RWPE2 (cell line): ENCODE measurements at regions not wholly inside any gene's neighbourhood (a gene's known extent, or its start where the extent isn't known, plus 50 kb on each side); places are given as distances from the start of the nearest gene placed in this dataset.

Experiments
- ATAC-seq: fragments of 200-7000 bp; cut with Tn5 transposase; 3 replicates; pipeline ENCODE4 v1.9.1; 2021; ENCODE audit warnings: low read depth
- DNase-seq: peaks from one replicate; pipeline ENCODE4 v3.0.0-alpha.2; 2020; ENCODE audit warnings: low spot score
- H3K27ac ChIP-seq: fragments of 450-650 bp; 2 replicates; pipeline ENCODE4 v1.5.1; 2017; ENCODE audit warnings: mild to moderate bottlenecking; ENCODE audit not compliant: poor library complexity, severe bottlenecking
- H3K27me3 ChIP-seq: fragments of 250-450 bp; sonication (Bioruptor Pico); 2 replicates; pipeline ENCODE4 v1.5.1; 2021; ENCODE audit warnings: mild to moderate bottlenecking, moderate library complexity; ENCODE audit not compliant: insufficient read depth, poor library complexity, severe bottlenecking
- H3K36me3 ChIP-seq: fragments of 250-450 bp; sonication (Bioruptor Pico); 2 replicates; pipeline ENCODE4 v1.5.1; 2020; ENCODE audit warnings: low read depth, mild to moderate bottlenecking, moderate library complexity
- H3K4me1 ChIP-seq: fragments of 250-450 bp; sonication (Bioruptor Pico); 2 replicates; pipeline ENCODE4 v1.5.1; 2021; ENCODE audit warnings: mild to moderate bottlenecking, moderate library complexity; ENCODE audit not compliant: insufficient read depth, poor library complexity, severe bottlenecking
- H3K4me3 ChIP-seq: fragments of 250-450 bp; sonication (Bioruptor Pico); 2 replicates; pipeline ENCODE4 v1.5.1; 2021; ENCODE audit warnings: mild to moderate bottlenecking, moderate library complexity; ENCODE audit not compliant: severe bottlenecking
- H3K9me3 ChIP-seq: fragments of 250-450 bp; sonication (Bioruptor Pico); 2 replicates; pipeline ENCODE4 v1.5.1; 2021; ENCODE audit warnings: mild to moderate bottlenecking, moderate library complexity; ENCODE audit not compliant: severe bottlenecking
- TF ChIP-seq, protein P1 (sequence below): fragments of 450-650 bp; IDR thresholded peaks from one replicate; pipeline ENCODE4 v1.5.1; 2017; ENCODE audit warnings: mild to moderate bottlenecking, moderate library complexity; ENCODE audit not compliant: poor library complexity, severe bottlenecking

DNA sequence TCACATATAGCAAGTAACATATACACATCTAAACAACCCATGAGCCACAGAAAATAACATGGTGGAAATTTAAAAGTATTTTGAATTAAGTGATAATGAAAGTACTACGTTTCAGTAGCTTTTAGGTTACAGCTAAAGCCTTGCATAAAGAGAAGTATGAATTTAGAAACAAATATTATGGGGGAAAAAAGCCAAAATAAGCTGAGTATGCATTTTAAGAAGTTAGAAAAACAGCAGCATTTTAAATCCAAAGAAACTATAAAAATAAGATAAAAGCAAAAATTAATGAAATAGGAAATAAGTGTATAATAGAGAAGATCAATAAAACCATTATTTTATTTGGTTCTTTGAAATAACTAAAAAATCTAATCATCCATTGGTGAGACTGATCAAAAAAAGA, 89.8 kb upstream of the ARHGEF7 start:
- Histone ChIP-seq H3K4me1 (no peaks in the 10 kb centered on the region), H3K36me3 (no peaks in the 10 kb centered on the region), H3K9me3 (peaks cover 13% of the 10 kb centered on the region), H3K27me3 (no peaks in the 10 kb centered on the region), H3K27ac (no peak overlapping the region), H3K4me3 (no peak overlapping the region)
- ATAC-seq: no peak
- DNase-seq: no peak
- TF ChIP-seq, protein P1, sequence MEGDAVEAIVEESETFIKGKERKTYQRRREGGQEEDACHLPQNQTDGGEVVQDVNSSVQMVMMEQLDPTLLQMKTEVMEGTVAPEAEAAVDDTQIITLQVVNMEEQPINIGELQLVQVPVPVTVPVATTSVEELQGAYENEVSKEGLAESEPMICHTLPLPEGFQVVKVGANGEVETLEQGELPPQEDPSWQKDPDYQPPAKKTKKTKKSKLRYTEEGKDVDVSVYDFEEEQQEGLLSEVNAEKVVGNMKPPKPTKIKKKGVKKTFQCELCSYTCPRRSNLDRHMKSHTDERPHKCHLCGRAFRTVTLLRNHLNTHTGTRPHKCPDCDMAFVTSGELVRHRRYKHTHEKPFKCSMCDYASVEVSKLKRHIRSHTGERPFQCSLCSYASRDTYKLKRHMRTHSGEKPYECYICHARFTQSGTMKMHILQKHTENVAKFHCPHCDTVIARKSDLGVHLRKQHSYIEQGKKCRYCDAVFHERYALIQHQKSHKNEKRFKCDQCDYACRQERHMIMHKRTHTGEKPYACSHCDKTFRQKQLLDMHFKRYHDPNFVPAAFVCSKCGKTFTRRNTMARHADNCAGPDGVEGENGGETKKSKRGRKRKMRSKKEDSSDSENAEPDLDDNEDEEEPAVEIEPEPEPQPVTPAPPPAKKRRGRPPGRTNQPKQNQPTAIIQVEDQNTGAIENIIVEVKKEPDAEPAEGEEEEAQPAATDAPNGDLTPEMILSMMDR: no peak

DNA sequence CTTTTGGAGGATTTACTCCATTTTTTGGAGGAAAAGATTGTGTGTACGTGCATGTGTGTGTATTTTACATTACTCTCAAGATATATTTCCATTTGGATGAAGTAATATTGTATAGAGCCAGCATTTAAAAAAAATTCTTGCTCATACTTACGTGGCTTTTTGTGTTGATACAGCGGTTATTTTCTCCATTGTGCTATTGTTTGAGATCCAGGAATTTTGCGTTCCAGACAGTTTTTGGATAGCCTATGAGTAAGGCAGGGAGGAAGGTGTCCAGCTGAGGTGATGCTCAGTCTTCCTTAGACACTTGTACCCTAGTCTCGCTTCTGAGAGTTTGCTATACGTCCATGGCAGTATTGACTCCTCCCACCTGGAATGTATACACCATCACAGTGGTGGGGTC, 92.2 kb upstream of the ARHGEF7 start:
- H3K27ac ChIP-seq: no peak overlapping the region
- no peaks in the 10 kb centered on the region for H3K27me3 ChIP-seq
- DNase-seq (no peak), ATAC-seq (no peak)
- no peaks in the 10 kb centered on the region for H3K36me3 ChIP-seq
- peaks cover 13% of the 10 kb centered on the region for H3K9me3 ChIP-seq
- H3K4me3 ChIP-seq: no peak overlapping the region
- TF ChIP-seq, protein P1: no peak
- no peaks in the 10 kb centered on the region for H3K4me1 ChIP-seq

DNA sequence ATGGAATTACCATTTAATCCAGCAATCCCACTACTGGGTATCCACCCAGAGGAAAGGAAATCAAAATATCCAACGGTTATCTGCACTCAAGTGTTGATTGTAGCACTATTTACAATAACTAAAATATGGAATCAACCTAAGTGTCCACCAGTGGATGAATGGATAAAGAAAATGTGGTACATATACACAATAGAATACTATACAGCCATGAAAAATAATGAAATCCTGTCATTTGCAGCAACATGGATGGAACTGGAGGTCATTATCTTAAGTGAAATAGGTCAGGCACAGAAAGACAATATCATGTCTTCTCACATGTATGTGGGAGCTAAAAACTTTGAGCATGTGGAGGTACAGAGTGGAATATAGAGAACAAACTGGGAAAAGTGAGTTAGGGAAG, 92.9 kb upstream of the ARHGEF7 start:
- no peak overlapping the region for H3K4me3 ChIP-seq
- TF ChIP-seq, protein P1: no peak
- H3K9me3 ChIP-seq: peaks cover 13% of the 10 kb centered on the region
- H3K36me3 ChIP-seq: no peaks in the 10 kb centered on the region
- H3K4me1 ChIP-seq: no peaks in the 10 kb centered on the region
- no peaks in the 10 kb centered on the region for H3K27me3 ChIP-seq
- DNase-seq (no peak), ATAC-seq (no peak)
- H3K27ac ChIP-seq: no peak overlapping the region

DNA sequence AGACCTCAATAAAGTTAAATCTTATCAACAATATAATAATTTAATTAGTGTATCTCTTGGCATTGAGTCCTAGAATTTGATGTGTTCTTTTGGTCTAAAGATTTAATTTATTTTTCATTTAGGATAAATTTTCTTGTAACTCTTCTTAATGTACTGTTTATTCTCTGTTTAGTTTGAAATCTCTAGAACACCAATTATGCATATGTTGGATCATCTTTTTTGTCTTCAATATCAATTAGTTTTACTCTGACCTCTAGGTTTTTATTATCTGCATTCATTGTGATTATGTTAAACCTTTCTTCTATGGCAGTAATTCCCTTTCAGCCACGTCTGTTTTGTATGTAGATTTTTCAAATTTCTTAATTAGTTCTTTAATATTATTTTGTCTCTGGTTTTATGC, 93.8 kb upstream of the ARHGEF7 start:
- H3K27me3 ChIP-seq: no peaks in the 10 kb centered on the region
- no peak for ATAC-seq
- no peak for DNase-seq
- TF ChIP-seq, protein P1: no peak
- no peak overlapping the region for H3K4me3 ChIP-seq
- no peaks in the 10 kb centered on the region for H3K36me3 ChIP-seq
- no peak overlapping the region for H3K27ac ChIP-seq
- peaks cover 13% of the 10 kb centered on the region for H3K9me3 ChIP-seq
- H3K4me1 ChIP-seq: no peaks in the 10 kb centered on the region

DNA sequence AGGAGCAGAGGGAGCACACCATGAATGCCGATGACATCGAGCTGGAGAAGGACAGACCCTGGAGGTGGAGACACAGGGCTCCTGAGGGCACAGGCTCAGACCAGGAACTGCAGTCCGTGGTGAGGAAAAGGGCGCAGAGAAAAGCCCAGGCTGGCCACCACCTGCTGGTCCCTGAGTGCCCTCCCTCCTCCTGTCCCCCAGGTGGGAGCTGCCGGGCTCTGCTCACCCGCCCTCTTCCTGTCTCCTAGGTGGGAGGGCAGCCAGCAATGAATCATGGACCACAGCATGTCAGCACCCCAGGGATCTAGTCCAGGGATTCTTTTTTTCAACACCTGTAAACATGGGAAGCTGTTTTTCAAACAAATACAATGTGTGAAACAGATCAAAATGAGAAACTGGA, 94.6 kb upstream of the ARHGEF7 start:
- ATAC-seq: no peak
- TF ChIP-seq, protein P1: no peak
- no peak overlapping the region for H3K4me3 ChIP-seq

More for the DNA sequence above, 94.6 kb upstream of the ARHGEF7 start:
- no peak for DNase-seq
- H3K27ac ChIP-seq: no peak overlapping the region
- H3K9me3 ChIP-seq: peaks cover 13% of the 10 kb centered on the region
- H3K36me3 ChIP-seq: no peaks in the 10 kb centered on the region
- no peaks in the 10 kb centered on the region for H3K4me1 ChIP-seq
- no peaks in the 10 kb centered on the region for H3K27me3 ChIP-seq
